Stimulated activated CD4-positive, alpha-beta T cell treated with anti-CD3 and anti-CD28 coated beads, Interleukin-4, amount 100 ng/mL, for 4 hours (primary cell): ENCODE measurements at regions not wholly inside any gene's neighbourhood (a gene's known extent, or its start where the extent isn't known, plus 50 kb on each side); places are given as distances from the start of the nearest gene placed in this dataset.

ENCODE experiments used
- DNase-seq, 2 experiments: peaks; one replicate each; pipeline ENCODE4 v3.0.0-alpha.2; 2020

DNA sequence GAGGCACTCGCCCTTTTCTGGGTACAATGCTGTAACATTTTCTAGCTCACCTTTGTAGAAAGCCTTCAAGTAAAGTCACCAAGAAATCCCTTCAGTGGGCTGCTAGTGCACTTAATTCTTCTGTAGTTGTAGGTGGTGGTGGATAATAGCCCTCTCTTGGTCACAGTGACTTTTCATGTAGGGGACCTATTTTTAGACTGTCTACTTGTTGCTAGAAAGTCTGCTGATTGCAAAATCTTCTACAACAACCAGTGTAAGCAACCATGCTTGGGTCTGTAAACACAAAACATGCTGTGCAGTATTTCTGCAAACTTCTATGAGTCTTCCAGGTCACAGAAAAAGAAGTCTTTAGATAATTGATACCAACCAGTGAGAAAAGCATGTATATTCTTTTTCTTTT lies 55.6 kb downstream of the PBDC1 start:
- no peak for DNase-seq

DNA sequence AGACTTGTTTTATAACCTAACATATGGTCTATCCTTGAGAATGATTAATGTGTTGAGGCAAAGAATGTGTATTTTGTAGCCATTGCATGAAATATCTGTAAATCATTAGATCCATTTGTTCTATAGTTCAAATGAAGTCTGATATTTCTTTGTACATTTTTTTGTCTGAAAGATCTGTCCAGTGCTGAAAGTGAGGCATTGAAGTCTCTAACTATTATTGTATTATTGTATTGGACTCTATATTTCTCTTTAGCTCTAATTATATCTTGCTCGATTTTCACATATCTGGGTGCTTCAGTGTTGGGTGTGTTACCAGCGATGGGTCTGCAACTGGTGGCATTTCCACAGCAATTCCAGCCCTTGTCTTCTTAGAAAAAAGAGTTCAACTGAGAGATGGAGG lies 76.0 kb downstream of the PBDC1 start:
- DNase-seq, result no peak

DNA sequence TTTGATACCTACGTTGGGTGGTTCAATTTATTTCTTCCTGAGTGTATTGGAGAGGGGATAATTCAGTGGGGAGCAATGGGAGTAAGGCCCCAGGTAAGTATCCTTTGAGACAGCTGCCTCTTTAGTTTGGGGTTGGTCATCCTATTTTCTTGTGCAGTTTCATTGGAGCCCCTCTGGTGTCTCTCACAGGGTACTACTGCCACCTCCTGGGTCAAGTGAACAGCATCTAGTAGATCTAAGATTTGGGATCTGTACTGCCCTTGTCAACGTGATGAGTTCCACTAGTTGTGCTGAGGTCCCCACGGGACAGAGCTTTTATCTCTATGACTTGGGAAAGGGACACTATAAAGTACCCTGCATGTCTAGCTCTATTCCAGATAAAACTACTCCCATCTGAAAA lies 80.6 kb downstream of the PBDC1 start:
- peak; percentile 6 to 31 for DNase-seq

DNA sequence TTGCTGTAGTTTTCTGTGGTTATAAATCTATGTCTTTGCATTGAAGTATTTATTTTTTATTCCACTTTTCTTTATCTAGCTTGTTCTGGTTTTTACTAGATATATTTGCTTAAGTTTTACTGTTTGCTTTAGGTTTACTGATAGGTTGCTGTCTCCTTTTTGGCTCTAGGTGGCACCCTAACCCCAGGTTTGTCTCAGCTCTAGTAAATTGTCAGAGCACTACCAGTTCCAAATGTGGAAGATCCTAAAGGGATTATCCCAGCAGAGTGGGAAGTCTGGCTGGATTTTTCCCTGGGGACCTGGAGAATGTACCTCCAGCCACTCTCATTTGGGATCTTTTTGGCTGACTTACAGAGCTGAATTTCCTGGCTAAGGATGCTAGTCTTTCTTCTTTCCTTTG lies 106.1 kb downstream of the PBDC1 start:
- DNase-seq, result peak; percentile 3 to 11
